Spleen (tissue), 11 donors: ENCODE measurements at regions not wholly inside any gene's neighbourhood (a gene's known extent, or its start where the extent isn't known, plus 50 kb on each side); places are given as distances from the start of the nearest gene placed in this dataset.

Experiments
- DNase-seq: peaks from one replicate; pipeline ENCODE4 v3.0.0-alpha.2; 2020
- H3K27ac ChIP-seq, 8 donors: fragments of 200-600 bp; sonication (generic) in 7 of 8; 1 replicate in 4 of 8; 2 replicates in 4 of 8; pipeline versions ENCODE4 v1.5.0 to v1.8.0; 2016 to 2021; ENCODE audit warnings: inconsistent platforms in 4 of 8, mild to moderate bottlenecking in 4 of 8, moderate library complexity in 1 of 8
- H3K27me3 ChIP-seq, 7 donors: fragments of 200-600 bp; sonication (generic) in 6 of 7; replicated peaks in 1 of 7; 1 replicate in 4 of 7; 2 replicates in 3 of 7; pipeline versions ENCODE4 v1.5.0 to v1.8.0; 2016 to 2021; ENCODE audit warnings: inconsistent platforms in 3 of 7, mild to moderate bottlenecking in 1 of 7
- H3K36me3 ChIP-seq, 6 donors: fragments of 200-600 bp; sonication (generic) in 5 of 6; 1 replicate in 4 of 6; 2 replicates in 2 of 6; pipeline versions ENCODE4 v1.5.0 to v1.8.0; 2016 to 2021; ENCODE audit warnings: inconsistent platforms in 2 of 6
- H3K4me1 ChIP-seq, 6 donors: fragments of 200-600 bp; sonication (generic) in 5 of 6; 1 replicate in 3 of 6; 2 replicates in 3 of 6; pipeline versions ENCODE4 v1.5.0 to v1.8.0; 2016 to 2021; ENCODE audit warnings: inconsistent platforms in 3 of 6
- H3K4me3 ChIP-seq, 8 donors: fragments of 200-600 bp; sonication (generic) in 7 of 8; 1 replicate in 4 of 8; 2 replicates in 4 of 8; pipeline versions ENCODE4 v1.5.0 to v1.8.0; 2016 to 2021; ENCODE audit warnings: inconsistent platforms in 4 of 8, mild to moderate bottlenecking in 4 of 8, moderate library complexity in 2 of 8
- H3K9me3 ChIP-seq, 8 donors: fragments of 200-600 bp; sonication (generic) in 7 of 8; 1 replicate in 4 of 8; 2 replicates in 4 of 8; pipeline versions ENCODE4 v1.5.0 to v1.8.0; 2016 to 2021; ENCODE audit warnings: inconsistent platforms in 4 of 8
- POLR2A ChIP-seq, 3 donors: fragments of 450-650 bp; IDR thresholded peaks; one replicate each; pipeline ENCODE4 v1.5.1; 2017; ENCODE audit warnings: antibody characterized with exemption in 3 of 3, mild to moderate bottlenecking in 1 of 3
- POLR2AphosphoS5 ChIP-seq, 3 donors: sonication (generic); formaldehyde crosslinking; IDR thresholded peaks; one replicate each; pipeline ENCODE4 v1.5.1; 2017; ENCODE audit warnings: antibody characterized with exemption in 3 of 3
- WGBS, 5 donors: extraction: QIAGEN DNeasy Blood & Tissue Kit in 3 of 5; methylation state at CpG; one replicate each; pipeline versions ENCODE4 v1.1.5 to v1.1.7; 2013 to 2018; 5-methylcytosine and 5-hydroxymethylcytosine counted together
- intact Hi-C: fragments of 100-400 bp; cut with DNase I; formaldehyde crosslinking; loops from one replicate; pipeline ENCODE4 v1.15.0; 2023; ENCODE audit warnings: low total_unique reads
- TF ChIP-seq, protein P1 (sequence below), 11 experiments: fragments of 200-600 bp in 7 of 11; fragments of 450-650 bp in 4 of 11; sonication (generic) in 4 of 11; IDR thresholded peaks in 8 of 11; conservative IDR thresholded peaks in 3 of 11; 1 replicate in 7 of 11; 2 replicates in 4 of 11; pipeline versions ENCODE4 v1.4.0 to v1.8.0; 2016 to 2021; ENCODE audit warnings: antibody characterized with exemption in 11 of 11, inconsistent platforms in 4 of 11, mild to moderate bottlenecking in 1 of 11
- donor health status: healthy with polysubstance abuse.
- donor health status: DM: no; HTN: no; CAD: no; lungs with moderate emphysema.
- donor health status: DM: no; HTN: no; CAD: no.
- donor health status: Bipolar disorder and iron deficiency.
- donor health status: healthy.
- donor health status: DM: no; HTN: no; CAD: no.
- donor health status: DM: yes; HTN: yes; CAD: no.

- peaks cover 0 to 18% (median 3%) of the 10 kb centered on the region in 6 donors for H3K4me1 ChIP-seq
- no peak for TF ChIP-seq POLR2AphosphoS5 (IDR thresholded peaks at IDR 0.05)
- TF ChIP-seq, protein P1, sequence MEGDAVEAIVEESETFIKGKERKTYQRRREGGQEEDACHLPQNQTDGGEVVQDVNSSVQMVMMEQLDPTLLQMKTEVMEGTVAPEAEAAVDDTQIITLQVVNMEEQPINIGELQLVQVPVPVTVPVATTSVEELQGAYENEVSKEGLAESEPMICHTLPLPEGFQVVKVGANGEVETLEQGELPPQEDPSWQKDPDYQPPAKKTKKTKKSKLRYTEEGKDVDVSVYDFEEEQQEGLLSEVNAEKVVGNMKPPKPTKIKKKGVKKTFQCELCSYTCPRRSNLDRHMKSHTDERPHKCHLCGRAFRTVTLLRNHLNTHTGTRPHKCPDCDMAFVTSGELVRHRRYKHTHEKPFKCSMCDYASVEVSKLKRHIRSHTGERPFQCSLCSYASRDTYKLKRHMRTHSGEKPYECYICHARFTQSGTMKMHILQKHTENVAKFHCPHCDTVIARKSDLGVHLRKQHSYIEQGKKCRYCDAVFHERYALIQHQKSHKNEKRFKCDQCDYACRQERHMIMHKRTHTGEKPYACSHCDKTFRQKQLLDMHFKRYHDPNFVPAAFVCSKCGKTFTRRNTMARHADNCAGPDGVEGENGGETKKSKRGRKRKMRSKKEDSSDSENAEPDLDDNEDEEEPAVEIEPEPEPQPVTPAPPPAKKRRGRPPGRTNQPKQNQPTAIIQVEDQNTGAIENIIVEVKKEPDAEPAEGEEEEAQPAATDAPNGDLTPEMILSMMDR (IDR thresholded peaks at IDR 0.05 in 8 of 11, conservative IDR thresholded peaks at IDR 0.05 in 3 of 11): no peak
- no peak for TF ChIP-seq POLR2A (IDR thresholded peaks at IDR 0.05)
- H3K27ac ChIP-seq: peak overlapping the region in 3 of 8 donors; percentile 43 to 62 (median 53)
- 9 to 14% (median 12%) methylated on average over 3 of the region's 3 CpGs for WGBS, 5 donors
- no peaks in the 10 kb centered on the region for H3K27me3 ChIP-seq
- no peaks in the 10 kb centered on the region for H3K36me3 ChIP-seq
- peaks cover 8 to 47% (median 42%) of the 10 kb centered on the region in 8 donors for H3K9me3 ChIP-seq
- H3K4me3 ChIP-seq: no peak overlapping the region
- intact Hi-C loops: no loop called here
- no peak for DNase-seq
Observed at GRCh38 chr15:49706805-49707204, 86.0 kb downstream of the DTWD1 start.

DNA sequence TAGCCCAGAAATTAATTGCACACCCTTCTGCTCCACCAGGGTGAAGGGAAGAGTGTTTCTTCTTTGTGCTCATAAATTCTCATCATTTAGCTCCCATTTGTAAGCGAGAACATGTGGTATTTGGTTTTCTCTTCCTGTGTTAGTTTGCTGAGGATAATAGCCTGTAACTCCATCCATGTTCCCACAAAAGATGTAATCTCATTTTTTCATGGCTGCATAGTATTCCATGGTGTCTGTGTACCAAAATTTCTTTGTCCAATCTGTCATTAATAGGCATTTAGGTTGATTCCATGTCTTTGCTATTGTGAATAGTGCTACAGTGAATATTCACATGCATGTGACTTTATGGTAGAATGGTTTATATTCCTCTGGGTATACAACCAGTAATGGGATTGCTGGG lies 86.8 kb downstream of the DTWD1 start:
- DNase-seq: no peak
- TF ChIP-seq, protein P1 (IDR thresholded peaks at IDR 0.05 in 8 of 11, conservative IDR thresholded peaks at IDR 0.05 in 3 of 11): no peak
- TF ChIP-seq POLR2A (IDR thresholded peaks at IDR 0.05) (no peak), POLR2AphosphoS5 (IDR thresholded peaks at IDR 0.05) (no peak)
- 61 to 84% (median 75%) methylated on average over 1 of the region's 1 CpG for WGBS, 5 donors
- H3K36me3 ChIP-seq: no peaks in the 10 kb centered on the region
- H3K4me3 ChIP-seq: no peak overlapping the region
- intact Hi-C loops: no loop called here
- H3K27ac ChIP-seq: peak overlapping the region in 2 of 8 donors; percentile 43 to 62
- H3K4me1 ChIP-seq: peaks cover 0 to 24% (median 3%) of the 10 kb centered on the region in 6 donors
- H3K9me3 ChIP-seq: peaks cover 8 to 48% (median 42%) of the 10 kb centered on the region in 8 donors
- no peaks in the 10 kb centered on the region for H3K27me3 ChIP-seq

- DNase-seq: no peak
- Histone ChIP-seq H3K4me1 (peaks cover 0 to 38% (median 3%) of the 10 kb centered on the region in 6 donors), H3K9me3 (peaks cover 8 to 48% (median 42%) of the 10 kb centered on the region in 8 donors), H3K36me3 (no peaks in the 10 kb centered on the region), H3K27me3 (no peaks in the 10 kb centered on the region), H3K27ac (no peak overlapping the region), H3K4me3 (no peak overlapping the region)
- intact Hi-C loops: no loop called here
- no peak for TF ChIP-seq POLR2A (IDR thresholded peaks at IDR 0.05)
- TF ChIP-seq, protein P1 (IDR thresholded peaks at IDR 0.05 in 8 of 11, conservative IDR thresholded peaks at IDR 0.05 in 3 of 11): no peak
- TF ChIP-seq POLR2AphosphoS5 (IDR thresholded peaks at IDR 0.05): no peak
- 91 to 98% (median 95%) methylated on average over 1 of the region's 1 CpG for WGBS, 5 donors
Observed at GRCh38 chr15:49709646-49710214, 88.9 kb downstream of the DTWD1 start.

- TF ChIP-seq POLR2A (IDR thresholded peaks at IDR 0.05) (no peak), POLR2AphosphoS5 (IDR thresholded peaks at IDR 0.05) (no peak)
- TF ChIP-seq, protein P1 (IDR thresholded peaks at IDR 0.05 in 8 of 11, conservative IDR thresholded peaks at IDR 0.05 in 3 of 11): no peak
- Histone ChIP-seq H3K27me3 (no peaks in the 10 kb centered on the region), H3K4me1 (peaks cover 0 to 37% (median 8%) of the 10 kb centered on the region in 6 donors), H3K27ac (no peak overlapping the region), H3K9me3 (peaks cover 8 to 48% (median 42%) of the 10 kb centered on the region in 8 donors), H3K36me3 (no peaks in the 10 kb centered on the region), H3K4me3 (no peak overlapping the region)
- 78 to 84% (median 82%) methylated on average over 3 of the region's 3 CpGs for WGBS, 5 donors
- intact Hi-C loops: no loop called here
- no peak for DNase-seq
Observed at GRCh38 chr15:49712162-49712561, 91.3 kb downstream of the DTWD1 start.
